CD4-positive, alpha-beta T cell (primary cell): ENCODE measurements at regions not wholly inside any gene's neighbourhood (a gene's known extent, or its start where the extent isn't known, plus 50 kb on each side); places are given as distances from the start of the nearest gene placed in this dataset.

Source experiments
- ATAC-seq: fragments of 200-7000 bp; cut with Tn5 transposase; one replicate; pipeline ENCODE4 v1.10.0; 2022; ENCODE audit warnings: mild to moderate bottlenecking; ENCODE audit not compliant: poor library complexity
- CTCF ChIA-PET: fragments of 350-600 bp; sonication (Branson Sonifier 250); formaldehyde crosslinking; loops from one replicate; lab custom pipeline; 2021; ENCODE audit warnings: antibody characterized with exemption, inconsistent platforms; lab: Charles Lee
- POLR2A ChIA-PET: fragments of 350-600 bp; sonication (Branson Sonifier 250); formaldehyde crosslinking; loops from one replicate; lab custom pipeline; 2021; ENCODE audit warnings: antibody characterized with exemption, inconsistent platforms; lab: Charles Lee
- DNase-seq, 14 experiments: peaks; one replicate each; pipeline ENCODE4 v3.0.0-alpha.2; 2013 to 2020; ENCODE audit warnings: mixed read lengths in 2 of 14
- H3K27ac ChIP-seq, 2 donors: one replicate each; pipeline versions ENCODE4 v1.5.1 to v1.7.0; 2013; ENCODE audit warnings: low read length in 2 of 2, low read depth in 1 of 2, mild to moderate bottlenecking in 1 of 2
- H3K27me3 ChIP-seq, 2 experiments: 1 replicate in 1 of 2; 2 replicates in 1 of 2; pipeline versions ENCODE4 v1.6.1 to v1.7.0; 2013; ENCODE audit warnings: low read length in 2 of 2, control low read depth in 1 of 2, mild to moderate bottlenecking in 1 of 2, moderate library complexity in 1 of 2; ENCODE audit not compliant: insufficient read depth in 2 of 2, control insufficient read depth in 1 of 2
- H3K36me3 ChIP-seq: one replicate; pipeline ENCODE4 v1.6.1; 2013; ENCODE audit warnings: low read length, control low read depth; ENCODE audit not compliant: insufficient read depth
- H3K4me1 ChIP-seq: one replicate; pipeline ENCODE4 v1.6.1; 2013; ENCODE audit warnings: low read length, control low read depth; ENCODE audit not compliant: insufficient read depth
- H3K4me3 ChIP-seq: one replicate; pipeline ENCODE4 v1.5.1; 2013; ENCODE audit warnings: mild to moderate bottlenecking, low read length, moderate library complexity
- H3K9me3 ChIP-seq, 2 experiments: 1 replicate in 1 of 2; 2 replicates in 1 of 2; pipeline versions ENCODE4 v1.6.1 to v1.7.0; 2013; ENCODE audit warnings: low read length in 2 of 2, mild to moderate bottlenecking in 2 of 2, control low read depth in 1 of 2, moderate library complexity in 1 of 2; ENCODE audit not compliant: control insufficient read depth in 1 of 2, insufficient read depth in 1 of 2
- H3K27ac Mint-ChIP-seq: one replicate; pipeline ENCODE4 v1.8.0; 2020; ENCODE audit warnings: mixed read lengths
- H3K27me3 Mint-ChIP-seq: one replicate; pipeline ENCODE4 v1.8.0; 2021; ENCODE audit warnings: mixed read lengths
- H3K36me3 Mint-ChIP-seq: one replicate; pipeline ENCODE4 v1.8.0; 2021; ENCODE audit warnings: low read depth, mixed read lengths
- H3K4me1 Mint-ChIP-seq: one replicate; pipeline ENCODE4 v1.8.0; 2021; ENCODE audit warnings: low read depth, mixed read lengths
- H3K4me3 Mint-ChIP-seq: one replicate; pipeline ENCODE4 v1.8.0; 2020; ENCODE audit warnings: mild to moderate bottlenecking, mixed read lengths
- H3K9me3 Mint-ChIP-seq: one replicate; pipeline ENCODE4 v1.8.0; 2020; ENCODE audit warnings: mixed read lengths
- CTCF ChIP-seq: fragments of 200-600 bp; IDR thresholded peaks from one replicate; pipeline ENCODE4 v1.8.0; 2022; ENCODE audit warnings: antibody characterized with exemption, mild to moderate bottlenecking
- intact Hi-C, 2 experiments: fragments of 100-400 bp; cut with DNase I in 1 of 2; cut with micrococcal nuclease in 1 of 2; formaldehyde crosslinking; loops; one replicate each; pipeline versions ENCODE4 v1.15.1 to v1.9.0; 2023 to 2025; cut with DNase I, micrococcal nuclease

GRCh38 chr4:30537456-30537855 lies 182.7 kb upstream of the PCDH7 start:
- no peak overlapping the region for H3K27ac Mint-ChIP-seq
- H3K9me3 Mint-ChIP-seq = peaks cover under 1% of the 10 kb centered on the region
- CTCF ChIA-PET = no interaction called here
- H3K4me3 Mint-ChIP-seq = no peak overlapping the region
- no peak for ATAC-seq
- Histone ChIP-seq H3K27me3 (no peaks in the 10 kb centered on the region), H3K4me1 (no peaks in the 10 kb centered on the region), H3K36me3 (no peaks in the 10 kb centered on the region), H3K4me3 (no peak overlapping the region), H3K27ac (no peak overlapping the region), H3K9me3 (peaks cover 0 to 17% of the 10 kb centered on the region in 2 experiments)
- no peaks in the 10 kb centered on the region for H3K27me3 Mint-ChIP-seq
- intact Hi-C loops = no loop called here
- TF ChIP-seq CTCF = no peak
- no peaks in the 10 kb centered on the region for H3K4me1 Mint-ChIP-seq
- H3K36me3 Mint-ChIP-seq = no peaks in the 10 kb centered on the region
- no peak for DNase-seq
- POLR2A ChIA-PET = no interaction called here

- Mint-ChIP-seq H3K27ac (no peak overlapping the region), H3K27me3 (no peaks in the 10 kb centered on the region), H3K9me3 (no peaks in the 10 kb centered on the region), H3K4me1 (no peaks in the 10 kb centered on the region), H3K4me3 (no peak overlapping the region), H3K36me3 (no peaks in the 10 kb centered on the region)
- no peaks in the 10 kb centered on the region for H3K27me3 ChIP-seq
- intact Hi-C loops = no loop called here
- peaks cover 0 to 17% of the 10 kb centered on the region in 2 experiments for H3K9me3 ChIP-seq
- H3K36me3 ChIP-seq = no peaks in the 10 kb centered on the region
- ChIA-PET POLR2A (no interaction called here), CTCF (no interaction called here)
- no peak overlapping the region for H3K4me3 ChIP-seq
- H3K4me1 ChIP-seq = no peaks in the 10 kb centered on the region
- ATAC-seq = no peak
- DNase-seq = no peak
- TF ChIP-seq CTCF = no peak
- H3K27ac ChIP-seq = no peak overlapping the region
These were observed 181.4 kb upstream of the PCDH7 start for GRCh38 chr4:30538794-30539193.

GRCh38 chr4:30543057-30543456 lies 177.1 kb upstream of the PCDH7 start:
- H3K9me3 ChIP-seq = peaks cover 0 to 17% of the 10 kb centered on the region in 2 experiments
- no peaks in the 10 kb centered on the region for H3K36me3 Mint-ChIP-seq
- no peak overlapping the region for H3K4me3 Mint-ChIP-seq
- H3K4me3 ChIP-seq = no peak overlapping the region
- intact Hi-C loops = no loop called here
- H3K27ac Mint-ChIP-seq = no peak overlapping the region
- POLR2A ChIA-PET = no interaction called here
- no peak overlapping the region for H3K27ac ChIP-seq
- CTCF ChIA-PET = no interaction called here
- ATAC-seq (no peak), DNase-seq (no peak)
- H3K9me3 Mint-ChIP-seq = no peaks in the 10 kb centered on the region
- no peaks in the 10 kb centered on the region for H3K36me3 ChIP-seq
- H3K27me3 Mint-ChIP-seq = no peaks in the 10 kb centered on the region
- H3K4me1 Mint-ChIP-seq = no peaks in the 10 kb centered on the region
- H3K27me3 ChIP-seq = no peaks in the 10 kb centered on the region
- H3K4me1 ChIP-seq = no peaks in the 10 kb centered on the region
- TF ChIP-seq CTCF = no peak
